Activated CD4-positive, alpha-beta T cell treated with anti-CD3 and anti-CD28 coated beads, Interleukin-2, Interleukin-6, amounts not matched to agents 100 ng/mL and 50 ng/mL, durations not matched to agents 16 hours and 8 hours (primary cell): ENCODE measurements at regions not wholly inside any gene's neighbourhood (a gene's known extent, or its start where the extent isn't known, plus 50 kb on each side); places are given as distances from the start of the nearest gene placed in this dataset.

Experiments
- DNase-seq: peaks from one replicate; pipeline ENCODE4 v3.0.0-alpha.2; 2020

DNA sequence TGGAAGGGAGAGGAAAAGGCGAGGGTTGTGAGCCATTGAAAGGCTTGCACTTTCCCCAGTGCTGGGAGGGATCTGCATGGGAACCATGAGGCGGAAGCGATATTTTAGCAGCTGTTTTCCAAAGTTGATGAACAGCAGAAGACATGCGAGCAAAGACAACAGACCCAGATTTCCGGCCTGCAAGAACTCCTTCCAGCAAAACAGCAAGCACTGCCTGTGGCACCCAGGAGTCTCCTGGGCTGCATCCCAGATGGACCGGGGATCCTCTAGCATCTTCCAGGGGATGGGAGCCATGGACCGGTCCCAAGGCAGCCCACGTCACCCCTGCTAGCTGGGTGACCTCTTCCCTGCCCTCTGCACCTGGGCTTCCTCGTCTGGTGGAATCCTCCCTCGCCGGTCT is 162.8 kb downstream of the IRF8 start:
- DNase-seq, result no peak

DNA sequence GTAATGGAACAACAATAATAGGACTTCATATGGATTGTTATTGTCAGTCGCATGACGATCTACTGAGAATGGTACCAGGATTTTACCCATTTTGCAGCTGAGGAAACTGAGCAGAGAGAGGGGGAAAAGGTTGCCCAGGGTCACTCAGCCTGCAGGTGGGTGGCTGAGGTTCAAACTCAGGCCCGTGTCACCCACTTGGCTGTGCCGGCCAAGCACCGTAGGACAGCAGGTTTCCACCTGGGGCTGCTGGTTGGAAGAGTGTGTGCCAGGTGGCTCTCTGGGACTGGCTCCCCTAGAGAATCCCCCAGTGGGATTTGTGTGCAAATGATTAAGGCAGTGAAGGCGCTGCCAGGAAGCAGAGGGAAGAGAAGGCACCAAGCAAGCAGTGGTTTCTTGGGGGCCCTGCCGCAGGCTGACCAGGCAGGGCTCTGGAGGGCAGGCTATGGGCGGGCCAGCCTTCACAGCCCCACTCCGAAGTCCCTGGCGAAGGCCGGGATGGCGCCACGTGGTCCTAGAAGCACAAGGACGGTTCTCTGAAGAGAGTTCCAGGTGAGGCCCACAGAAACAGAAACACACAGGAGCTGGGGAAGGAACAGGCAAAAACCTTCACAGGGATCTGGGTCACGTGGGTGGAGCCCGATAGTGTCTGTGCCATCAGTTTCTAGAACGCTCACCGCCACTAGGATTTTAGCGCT is 163.5 kb downstream of the IRF8 start:
- no peak for DNase-seq

DNA sequence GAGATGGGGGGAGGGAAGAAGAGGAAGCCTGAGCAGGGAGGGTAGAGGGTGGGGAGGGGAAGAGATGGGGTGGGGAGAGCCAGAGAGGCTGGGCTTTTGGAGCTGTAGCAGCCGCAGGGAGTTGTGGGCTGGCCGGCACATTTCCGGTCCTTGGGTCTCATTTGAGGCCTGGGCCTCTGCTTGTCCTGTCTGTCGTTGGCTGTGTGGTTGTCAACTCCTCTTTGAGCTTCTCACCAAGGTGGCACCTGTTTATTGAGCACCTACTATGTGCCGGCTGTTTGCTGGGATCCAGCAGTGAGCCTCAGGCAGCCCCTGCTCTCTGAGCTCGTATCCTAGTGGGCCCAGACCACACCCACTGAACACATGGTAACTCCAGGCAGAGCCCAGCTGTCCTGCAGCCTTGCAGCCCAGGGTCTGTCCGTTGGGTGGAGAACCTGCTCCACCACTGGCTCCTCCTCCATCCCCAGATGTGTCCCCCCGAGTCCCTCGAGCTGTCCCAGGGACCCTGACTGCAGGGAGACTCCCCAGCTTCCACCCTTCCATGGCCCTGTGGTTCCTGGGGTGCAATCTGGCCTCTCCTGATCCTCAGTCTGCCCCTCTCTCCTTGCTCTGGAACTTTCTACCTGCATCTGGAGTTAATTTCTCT is 164.9 kb downstream of the IRF8 start:
- no peak for DNase-seq

DNA sequence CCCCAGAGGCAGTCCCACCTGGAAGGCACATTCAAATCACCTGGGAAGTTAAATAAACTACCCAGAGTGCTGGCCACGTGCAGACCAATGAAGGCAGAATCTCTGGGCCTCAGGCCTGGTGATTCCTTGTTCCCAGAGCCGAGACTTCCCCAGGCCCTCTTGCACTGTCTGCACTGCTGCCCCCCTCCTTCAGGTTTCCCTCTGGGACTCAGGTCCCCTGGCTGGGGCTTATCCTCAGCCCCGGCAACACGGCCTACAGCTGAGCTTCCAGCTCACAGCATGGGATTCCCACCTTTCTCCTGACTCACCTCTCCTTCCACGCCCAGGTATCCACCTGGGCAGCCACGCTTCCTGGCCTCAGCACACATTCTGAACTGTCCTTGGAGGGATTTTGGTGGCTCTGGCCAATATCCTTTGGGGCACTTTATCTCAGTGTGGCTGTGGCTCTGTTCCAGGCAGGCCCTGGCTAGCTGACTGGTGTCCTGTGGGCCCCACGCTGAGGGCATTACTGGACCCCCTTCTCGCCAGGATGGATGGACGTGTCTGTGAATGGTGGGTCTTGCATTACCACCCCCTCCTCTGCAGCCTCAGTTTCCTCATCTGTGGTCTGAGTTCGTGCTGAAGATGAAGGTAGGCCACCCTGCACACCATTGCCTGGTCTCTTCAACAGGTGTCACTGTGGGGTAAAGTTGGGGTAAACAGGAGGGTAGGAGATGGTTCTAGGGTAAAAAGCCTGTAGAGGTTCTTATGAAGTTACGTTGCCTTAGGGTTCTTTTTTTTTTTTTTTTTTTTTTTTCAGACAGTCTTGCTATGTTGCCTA is 165.7 kb downstream of the IRF8 start:
- no peak for DNase-seq

DNA sequence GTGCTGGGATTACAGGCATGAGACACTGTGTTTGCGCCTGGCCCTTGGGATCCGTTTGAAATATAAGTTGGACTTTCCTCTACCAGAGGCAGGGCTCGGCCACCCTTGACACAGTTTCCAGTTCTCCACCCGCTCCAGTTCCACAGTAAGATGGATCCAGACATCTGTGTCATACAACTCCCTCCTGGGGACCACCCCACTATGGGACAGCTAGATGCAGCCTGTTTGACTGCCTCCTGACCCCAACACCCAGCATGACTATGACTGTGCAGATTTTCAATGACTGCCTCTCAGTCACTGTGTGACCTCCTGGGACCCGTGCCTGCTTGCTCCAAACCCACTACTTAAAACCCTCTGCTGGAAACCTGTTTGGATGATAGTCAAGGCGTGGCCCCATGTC is 166.7 kb downstream of the IRF8 start:
- no peak for DNase-seq

DNA sequence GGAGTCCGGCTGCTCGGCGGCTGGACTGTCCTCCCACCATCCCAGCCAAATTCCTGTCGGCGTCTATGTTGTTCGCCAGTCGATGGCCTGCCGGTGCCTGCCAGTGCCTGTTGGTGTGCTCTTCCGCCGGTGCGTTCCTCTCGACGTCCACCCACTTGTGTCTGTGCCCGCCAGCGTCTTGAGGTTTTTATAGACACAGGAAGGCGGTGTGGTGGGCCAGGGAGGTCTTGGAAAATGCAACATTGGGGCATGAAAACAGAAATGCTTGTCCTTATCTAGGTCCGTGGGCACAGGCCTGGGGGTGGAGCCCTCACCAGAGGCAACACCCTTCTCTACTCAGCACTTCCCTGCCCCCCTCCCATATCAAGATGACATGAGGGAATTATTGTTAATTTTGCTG is 167.8 kb downstream of the IRF8 start:
- DNase-seq, result no peak

DNA sequence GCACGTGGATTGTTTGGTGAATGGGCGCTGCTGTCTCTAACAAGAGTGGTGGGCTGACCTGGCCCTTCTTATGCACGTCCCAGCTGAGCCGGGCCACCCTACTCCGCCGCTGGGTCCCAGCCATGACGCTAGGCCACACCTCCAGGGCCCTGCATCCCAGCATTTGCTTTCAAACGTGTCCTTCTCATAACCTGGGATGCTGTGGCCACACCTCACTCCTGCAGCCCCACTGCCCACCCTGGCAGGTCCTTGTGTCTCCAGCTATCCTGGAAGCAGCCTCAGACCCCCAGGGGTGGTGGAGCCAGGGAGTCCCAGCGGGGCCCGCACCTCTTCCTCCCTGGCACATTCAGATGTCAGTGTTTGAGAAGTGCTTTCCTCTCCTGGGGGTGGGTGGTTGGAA is 168.6 kb downstream of the IRF8 start:
- no peak for DNase-seq

DNA sequence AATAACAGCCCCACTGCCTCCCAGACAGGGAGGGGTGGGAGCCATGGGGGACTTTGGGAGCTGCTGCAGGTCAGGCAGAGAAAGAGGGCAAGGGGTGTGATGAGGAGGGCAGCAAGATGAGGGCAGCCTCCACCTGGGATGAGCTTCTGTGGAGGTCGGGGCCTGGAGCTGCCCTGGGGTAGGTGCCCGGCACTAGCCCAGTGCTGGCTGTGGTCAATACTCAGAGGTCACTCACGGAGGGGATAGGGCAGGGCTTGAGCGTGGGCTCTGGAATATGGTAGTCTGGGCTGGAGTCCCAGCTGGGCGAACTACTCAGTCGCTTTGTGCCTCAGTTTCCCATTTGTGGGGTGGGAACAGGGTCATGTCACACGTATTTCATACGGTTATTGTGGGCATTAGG is 169.0 kb downstream of the IRF8 start:
- DNase-seq, result no peak

DNA sequence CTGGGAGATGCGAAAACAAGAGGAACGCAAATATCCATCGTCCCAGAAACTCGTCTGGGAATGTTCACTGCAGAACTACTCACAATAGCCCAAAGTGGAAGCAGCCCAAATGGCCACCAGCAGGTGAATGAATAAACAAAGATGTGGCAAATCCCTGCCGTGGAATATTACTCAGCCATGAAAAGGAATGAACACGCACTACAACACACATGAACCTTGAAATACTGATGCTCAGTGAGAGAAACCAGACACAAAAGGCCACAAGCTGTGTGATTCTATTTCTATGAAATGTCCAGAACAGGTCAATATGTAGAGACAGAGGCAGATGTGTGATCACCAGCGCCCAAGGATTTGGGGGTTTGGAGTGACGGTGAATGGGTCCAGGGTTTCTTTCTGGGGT is 169.8 kb downstream of the IRF8 start:
- no peak for DNase-seq

DNA sequence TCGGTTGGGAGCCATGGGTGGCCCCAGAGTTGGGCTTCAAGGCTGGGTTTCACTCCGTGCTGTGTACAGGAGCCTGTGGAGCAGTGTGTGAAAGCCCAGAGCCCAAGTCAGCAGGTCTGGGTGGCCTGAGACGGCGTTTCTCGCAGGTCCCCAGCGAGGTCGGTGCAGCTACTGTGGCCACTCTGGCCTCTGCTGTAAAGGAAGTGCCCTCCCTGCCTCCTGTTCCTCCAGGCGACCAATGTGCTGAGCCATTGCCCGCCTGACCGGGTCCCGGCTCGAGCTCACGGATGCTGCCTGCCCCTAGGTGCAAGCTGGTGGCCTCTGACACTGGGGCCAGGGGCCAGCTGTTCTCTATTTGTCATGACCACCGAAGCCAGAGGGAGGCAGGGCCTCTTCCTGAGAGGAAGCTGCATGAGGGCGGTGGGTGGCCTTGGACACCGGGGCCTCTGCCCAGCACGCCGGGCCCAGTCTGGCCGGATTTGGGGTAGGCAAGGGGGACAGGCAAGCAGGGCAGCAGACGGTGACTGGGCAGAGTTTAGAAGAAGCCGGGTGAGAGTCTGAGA is 170.9 kb downstream of the IRF8 start:
- DNase-seq, result no peak

DNA sequence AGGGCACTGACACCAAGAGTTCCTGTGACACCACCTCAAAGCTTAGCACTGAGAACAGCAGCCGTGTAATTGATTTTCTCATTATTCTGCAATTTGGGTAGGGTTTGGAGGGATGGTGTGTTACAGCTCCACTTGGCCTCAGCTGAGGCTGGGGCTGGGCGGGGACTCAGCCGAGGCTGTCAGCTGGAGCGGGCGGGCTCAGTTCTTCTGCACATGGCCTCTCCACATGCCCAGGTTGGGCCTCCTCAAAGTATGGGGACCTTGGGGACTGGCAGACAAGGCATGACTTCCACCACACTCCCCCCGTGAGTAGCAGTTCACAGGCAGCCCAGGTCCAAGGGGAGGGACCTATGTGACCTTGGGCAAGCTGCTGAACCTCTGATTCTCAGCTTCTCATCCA is 171.5 kb downstream of the IRF8 start:
- no peak for DNase-seq

DNA sequence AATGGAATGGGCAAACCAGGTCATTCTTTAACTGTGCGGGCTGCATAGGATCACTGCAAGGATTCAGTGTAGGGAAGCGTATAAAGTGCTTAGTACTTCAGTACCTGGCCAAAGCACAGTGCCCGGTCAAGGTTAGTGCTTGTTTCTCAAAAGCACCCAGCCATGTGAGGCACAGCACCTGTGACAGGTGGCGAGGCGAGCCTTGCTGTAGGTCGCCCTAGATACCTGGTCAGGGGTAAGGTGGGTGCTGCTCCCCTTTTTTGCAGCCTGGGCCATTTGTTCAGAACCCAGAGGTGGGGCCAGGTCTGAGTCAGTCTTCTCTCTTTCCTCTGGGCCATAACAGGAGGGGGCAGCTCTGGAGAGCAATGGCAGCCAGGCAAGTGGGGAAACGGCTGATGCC is 172.0 kb downstream of the IRF8 start:
- no peak for DNase-seq

DNA sequence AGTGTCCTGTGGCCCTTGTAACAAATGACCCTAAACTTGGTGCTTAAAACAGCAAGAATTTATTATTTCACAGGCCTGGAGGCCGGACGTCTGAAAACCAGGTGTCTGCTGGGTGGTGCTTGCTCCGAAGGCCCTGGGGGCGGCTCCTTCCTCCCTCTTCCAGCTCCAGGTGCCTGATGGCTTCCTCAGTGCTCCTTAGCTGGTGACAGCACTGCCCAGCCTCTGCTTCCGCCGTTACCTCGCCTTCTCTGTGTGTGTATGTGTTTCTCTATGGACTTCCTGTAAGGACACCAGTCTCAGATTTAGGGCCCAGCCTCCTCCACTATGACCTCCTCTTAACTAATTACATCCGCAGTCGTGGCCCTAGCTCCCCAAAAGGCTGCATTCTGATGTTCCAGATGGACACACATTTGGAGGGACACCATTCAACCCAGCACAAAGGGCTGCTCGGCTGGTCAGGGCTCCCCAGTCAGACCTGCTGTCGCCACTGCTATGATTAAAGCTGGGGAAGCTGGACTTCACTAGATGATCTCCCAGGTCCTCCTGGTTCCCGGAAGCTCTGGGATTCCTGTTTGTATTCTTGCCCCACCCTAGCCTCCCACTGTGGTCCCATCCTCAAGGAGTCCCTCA is 172.8 kb downstream of the IRF8 start:
- no peak for DNase-seq

DNA sequence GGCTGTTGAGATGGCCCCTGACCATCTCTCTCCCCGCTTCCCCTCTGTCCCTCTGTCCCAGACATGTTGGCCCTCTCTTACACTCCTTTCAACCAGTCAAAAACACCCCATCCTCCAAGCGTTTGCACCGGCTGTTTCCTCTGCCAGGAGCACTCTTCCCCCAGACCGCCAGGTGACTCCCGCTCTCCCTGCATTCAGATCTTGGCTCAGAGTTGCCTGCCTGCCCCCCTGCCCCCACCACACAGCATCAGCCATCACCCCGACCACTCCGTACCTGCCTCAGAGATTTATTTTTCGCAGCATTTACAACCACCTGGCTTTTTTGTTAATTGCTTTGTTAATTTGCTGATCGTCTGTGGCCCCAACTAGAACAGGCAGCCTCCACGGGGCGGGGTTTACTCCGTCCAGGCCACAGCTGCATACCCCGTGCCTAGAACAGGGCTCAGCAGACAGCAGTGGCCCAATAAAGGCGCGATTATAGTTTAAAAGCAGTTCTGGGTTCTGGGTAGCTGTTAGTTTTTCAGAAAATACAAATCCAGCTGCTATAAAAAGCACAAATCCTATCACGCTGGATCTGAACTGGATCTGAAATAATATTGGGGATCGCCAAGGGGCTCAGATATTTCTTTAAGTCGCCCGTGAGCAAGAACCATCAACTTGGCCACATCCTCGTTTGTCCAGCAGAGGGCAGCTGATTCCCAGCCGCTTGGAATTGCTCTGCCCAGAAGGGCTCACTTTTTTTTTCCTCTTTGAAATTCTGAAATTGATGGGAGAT is 173.6 kb downstream of the IRF8 start:
- peak; percentile 49 for DNase-seq

DNA sequence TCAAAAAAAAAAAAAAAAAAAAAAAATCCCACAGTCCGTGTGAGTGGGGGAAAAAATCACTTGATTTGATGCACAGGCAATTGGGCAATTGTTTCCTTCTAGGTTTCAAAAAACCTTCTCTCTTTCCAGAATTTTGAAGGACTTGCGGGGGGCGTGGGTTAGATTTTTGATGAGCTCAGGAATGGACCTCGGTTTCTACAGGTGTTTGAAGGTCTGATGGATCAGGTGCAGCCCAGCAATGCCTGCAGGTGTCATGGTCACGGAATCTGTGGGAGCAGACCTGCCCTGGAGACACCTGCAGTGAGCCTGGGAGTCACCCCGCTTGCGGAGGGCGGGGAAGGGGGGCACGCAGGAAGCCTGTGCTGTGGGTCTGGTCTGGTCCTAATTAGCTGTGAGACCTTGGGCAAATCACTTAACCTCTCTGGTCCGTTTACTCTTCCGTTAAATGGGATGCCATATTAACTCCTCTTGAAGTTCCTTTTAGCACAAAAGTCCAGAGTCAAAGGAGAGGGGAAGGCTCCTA is 174.2 kb downstream of the IRF8 start:
- DNase-seq, result no peak

DNA sequence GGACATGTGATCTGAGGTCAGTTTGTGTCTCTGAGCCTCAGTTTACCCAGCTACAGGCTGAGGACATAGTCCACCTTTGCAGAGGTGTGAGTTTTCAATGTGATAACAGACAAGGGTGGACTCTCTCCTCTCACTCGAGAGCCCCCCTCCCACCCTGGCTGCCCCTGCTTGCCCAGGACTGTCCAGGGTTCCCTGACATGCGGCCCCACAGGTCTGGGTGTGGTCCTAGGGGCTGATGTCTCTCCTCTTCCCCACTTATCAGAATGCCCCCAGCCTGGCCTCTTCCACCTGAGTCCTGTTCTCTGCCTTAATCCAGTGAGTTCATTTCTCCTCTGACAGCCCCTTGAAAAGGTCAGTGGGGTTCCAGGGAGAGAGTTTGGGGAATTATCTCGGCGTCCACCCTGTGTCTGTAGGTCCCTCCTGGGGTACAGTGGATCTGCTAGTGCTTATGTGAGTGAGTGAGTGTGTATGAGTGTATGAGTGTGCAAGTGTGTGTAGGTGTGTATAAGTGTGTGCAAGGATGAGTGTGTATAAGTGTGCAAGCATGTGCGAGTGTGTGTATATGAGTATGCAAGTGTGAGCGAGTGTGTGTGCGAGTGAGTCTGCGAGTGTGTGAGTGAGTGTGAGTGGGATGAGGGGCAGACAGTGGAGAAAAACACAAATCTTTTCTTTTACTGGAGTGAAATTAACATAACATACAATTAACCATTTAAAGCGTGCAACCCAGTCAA is 175.0 kb downstream of the IRF8 start:
- no peak for DNase-seq

DNA sequence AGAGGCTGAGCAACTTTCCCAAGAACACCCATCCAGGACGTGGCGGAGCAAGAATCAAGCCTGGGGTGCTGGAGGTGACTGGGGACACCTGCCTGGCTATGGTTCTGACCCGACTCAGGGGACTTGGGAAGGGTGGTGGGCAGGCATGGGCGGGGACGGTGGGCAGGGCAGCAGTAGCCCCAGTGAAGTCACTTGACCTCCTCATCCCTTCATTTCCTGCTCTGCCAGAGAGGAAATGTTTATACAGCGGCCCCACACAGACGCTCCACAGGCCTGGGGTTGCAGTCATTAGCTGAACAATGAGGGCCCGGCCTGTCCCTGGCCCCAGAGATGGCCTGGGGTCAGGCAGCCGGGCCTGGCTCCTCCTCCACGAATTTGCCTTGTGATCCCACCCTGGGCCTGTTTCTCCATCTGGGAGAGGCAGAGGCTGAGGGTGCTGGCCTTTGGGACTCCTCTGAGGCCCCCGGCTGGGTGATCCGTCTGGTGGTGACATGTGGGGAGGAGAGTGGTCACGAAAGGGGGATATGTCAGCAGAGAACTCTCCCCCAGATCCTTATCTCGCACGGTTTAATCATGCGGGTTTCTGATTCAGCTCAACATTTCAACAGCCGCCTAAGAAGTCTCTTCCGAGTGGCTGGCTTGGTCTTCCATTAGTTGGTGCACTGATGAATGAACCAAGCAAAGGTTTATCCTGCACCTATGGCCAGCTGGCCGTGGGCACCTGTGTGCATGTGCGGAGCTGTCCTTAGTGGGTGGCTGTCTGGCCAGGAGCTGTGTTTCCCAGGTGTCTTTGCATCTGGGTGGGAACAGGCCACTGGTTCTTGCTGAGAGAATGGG is 175.9 kb downstream of the IRF8 start:
- no peak for DNase-seq

DNA sequence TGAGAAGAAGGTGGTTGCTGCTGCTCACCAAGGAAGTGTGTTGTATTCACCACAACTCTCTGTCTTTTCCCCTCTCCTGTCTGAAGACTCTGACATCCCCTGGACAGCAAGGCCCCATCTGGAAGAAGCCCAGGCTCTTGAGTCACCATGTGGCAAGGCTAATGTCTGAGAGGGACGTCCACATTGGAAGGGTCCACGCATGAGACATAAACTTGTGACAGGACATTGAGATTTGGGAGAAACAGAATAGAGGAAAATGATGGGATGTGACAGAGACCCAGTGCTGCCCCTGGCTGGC is 176.5 kb downstream of the IRF8 start:
- DNase-seq, result no peak

DNA sequence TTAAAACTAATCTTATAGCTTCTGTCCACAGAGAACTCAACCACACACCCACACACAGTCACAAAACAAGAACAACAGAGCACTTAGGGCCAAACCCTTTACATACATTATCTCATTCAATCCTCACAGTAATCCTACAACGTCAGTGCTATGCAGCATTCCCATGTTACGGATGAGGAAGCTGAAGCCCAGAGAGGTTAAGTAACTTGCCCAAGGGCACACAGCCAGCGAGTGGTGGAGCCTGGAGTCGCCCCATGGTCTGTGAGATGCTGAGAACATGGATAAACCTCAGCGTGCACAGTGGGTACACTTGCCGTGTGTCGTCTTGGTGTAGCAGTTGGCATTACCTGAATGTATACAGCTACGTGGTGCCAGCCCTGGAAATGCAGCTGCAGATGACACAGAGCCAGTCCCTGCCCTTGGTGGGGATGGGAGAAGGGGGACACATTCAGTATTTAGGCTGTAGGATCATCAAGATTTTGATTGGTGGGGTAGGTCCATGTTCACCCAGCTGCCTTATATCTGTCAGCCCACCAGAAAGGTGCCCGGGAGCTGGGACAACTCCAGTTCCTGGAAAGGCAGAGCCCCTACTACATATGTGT is 177.0 kb downstream of the IRF8 start:
- no peak for DNase-seq

DNA sequence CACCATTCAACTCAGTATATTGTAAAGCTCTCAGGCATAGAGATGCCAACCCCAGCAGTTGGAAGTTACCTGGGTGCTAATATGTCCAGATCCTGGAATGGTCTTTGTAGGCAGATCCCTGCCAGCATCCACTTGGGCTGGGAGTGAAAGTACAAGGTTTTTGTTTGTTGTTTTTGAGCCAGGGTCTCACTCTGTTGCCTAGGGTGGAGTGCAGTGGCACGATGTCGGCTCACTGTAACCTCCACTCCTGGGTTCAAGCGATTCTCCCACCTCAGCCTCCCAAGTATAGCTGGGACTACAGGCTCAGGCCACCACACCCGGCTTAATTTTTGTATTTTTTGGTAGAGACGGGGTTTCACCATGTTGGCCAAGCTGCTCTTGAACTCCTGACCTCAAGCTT is 177.6 kb downstream of the IRF8 start:
- DNase-seq, result no peak
